HG03025 (cell line): ENCODE measurements at regions not wholly inside any gene's neighbourhood (a gene's known extent, or its start where the extent isn't known, plus 50 kb on each side); places are given as distances from the start of the nearest gene placed in this dataset.
"Not testable (repeated sequence)": the region's sequence is repeated elsewhere in the genome, so short reads cannot be mapped to it uniquely, and the experiment has no call there.

ENCODE experiments used
- ATAC-seq: cut with Tn5 transposase; IDR thresholded peaks from one replicate; pipeline ENCODE4 v1.9.1; 2021; ENCODE audit warnings: mild to moderate bottlenecking, moderate library complexity; ENCODE audit not compliant: unreplicated experiment, low FRiP score

DNA sequence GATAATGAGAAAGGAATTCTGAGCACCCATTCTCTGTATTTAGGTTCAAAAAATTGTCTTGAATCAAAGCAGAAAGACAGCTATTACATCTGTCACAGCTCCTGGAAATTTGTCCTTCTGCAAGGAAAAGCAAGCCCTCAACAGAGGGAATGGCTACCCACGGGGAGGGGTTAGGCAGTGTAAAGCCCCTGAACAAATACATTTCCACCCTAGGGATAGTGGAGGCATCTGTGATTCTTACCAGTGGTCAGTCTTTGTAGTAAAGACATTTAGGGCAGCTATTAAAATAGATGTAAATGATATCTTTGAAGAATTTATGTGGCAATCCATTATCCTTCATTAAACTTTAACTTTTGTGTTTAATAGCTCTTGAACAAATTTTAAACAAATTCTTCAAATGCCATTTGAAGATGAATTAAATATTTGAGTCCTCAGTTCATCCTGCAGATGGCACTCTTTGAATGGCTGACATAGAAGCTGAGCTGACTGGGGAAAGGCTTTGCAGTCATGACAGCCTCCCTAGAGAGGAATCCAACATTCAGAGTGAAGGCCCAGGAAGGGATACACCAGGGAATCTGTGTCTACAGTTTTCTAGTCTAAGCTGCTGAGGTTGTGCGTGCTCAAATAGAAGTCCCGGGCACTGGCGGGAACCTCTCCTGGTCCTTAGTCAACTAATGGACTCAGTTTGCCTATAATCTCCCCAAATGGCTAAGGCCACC lies 359.7 kb upstream of the ROPN1 start:
- no peak for ATAC-seq

DNA sequence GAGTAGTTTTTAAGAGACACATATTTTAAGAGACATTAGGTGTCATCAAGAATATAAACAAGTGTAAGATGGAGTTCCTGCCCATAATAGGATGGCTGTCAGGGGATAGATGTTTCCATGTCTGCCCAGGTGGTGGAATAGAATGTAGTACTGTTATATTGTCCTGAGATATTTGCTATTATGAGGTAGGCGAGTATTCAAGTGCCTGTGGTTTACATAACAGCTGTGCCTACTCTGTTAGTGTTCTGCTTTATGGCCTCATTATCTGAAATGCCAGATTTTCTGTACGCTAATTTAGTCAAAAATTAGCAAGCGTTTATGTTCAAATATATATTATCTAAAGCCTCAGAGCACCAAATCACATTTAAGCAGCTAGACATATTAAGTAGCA lies 360.2 kb upstream of the ROPN1 start:
- ATAC-seq, result no peak

DNA sequence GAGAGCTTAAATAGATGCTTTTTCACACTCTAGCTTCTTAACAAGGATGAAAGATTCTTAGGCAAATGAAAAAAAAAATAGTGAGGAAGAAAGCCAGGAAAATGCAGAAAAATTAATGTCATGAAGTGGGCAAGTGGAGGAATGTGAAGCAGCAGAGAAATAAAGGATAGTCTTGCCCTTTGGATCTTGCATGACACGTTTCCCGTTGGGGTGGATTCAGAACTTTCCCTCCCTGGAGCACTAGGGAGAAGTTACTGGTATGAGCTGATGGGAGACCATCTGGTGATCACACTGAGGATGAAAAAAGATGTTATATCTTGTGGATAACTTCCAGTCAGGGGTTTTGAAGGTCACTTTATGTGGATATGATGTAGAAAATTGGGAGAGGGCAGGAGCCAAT lies 361.8 kb upstream of the ROPN1 start:
- no peak for ATAC-seq

GRCh38 chr3:124354150-124354549 lies 362.2 kb upstream of the ROPN1 start:
- no peak for ATAC-seq

DNA sequence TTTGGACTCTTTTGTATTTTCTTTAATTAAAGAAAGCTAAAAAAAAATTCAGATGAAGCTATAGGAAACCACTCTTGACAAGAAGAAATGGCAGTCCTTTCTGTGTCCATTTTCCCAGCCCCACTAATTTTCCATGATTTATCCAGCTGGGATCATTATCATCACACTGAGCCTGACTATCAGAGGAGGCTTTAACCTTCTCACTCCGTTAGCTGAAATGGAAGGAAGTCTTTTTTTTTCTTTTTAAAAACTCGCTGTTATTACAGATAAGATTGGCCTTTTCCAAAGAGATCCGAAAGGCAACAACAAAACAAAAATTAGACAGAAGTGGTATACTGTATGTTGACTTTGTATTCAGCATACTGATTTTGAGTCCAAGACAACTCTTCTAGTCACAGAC lies 366.2 kb upstream of the ROPN1 start:
- ATAC-seq, result no peak

- no peak for ATAC-seq
Observed at GRCh38 chr3:124360155-124360554, 368.2 kb upstream of the ROPN1 start.

DNA sequence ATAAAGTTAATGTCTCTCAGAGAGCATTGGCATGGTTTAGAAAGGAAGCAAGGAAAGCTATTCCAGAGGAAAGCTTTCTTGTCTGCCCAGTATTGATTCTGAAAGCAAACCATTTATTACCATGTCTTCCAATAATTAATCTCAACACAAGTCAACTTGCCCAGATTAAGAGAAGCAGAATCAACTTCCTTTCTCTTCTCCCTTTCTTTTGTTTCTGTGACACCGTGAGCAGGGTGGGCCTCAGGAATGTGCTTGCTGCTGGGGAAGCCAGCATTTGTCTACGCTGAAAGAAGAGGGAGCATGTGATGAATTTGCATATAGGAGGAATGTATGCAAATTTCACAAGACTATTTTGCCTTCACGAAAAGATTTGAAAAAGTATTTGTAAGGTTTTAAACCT lies 368.6 kb upstream of the ROPN1 start:
- ATAC-seq, result no peak

DNA sequence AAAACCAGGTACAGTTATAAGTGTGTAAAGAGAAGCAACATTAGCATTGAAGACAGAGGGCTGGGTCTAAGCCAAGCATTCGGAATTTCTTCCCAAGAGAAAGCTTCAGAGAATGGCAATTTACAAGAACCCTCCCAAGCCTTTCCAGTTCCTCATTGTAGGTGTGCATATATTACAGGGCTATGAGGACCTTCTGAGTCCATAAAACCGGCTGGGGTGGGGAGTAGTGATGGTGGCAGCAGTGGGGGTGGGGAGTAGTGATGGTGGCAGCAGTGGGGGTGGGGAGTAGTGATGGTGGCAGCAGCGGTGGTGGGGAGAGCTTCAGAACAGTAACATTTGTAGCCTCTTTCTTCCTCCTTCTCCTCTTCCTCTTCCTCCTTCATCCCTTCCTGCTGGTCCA lies 368.7 kb upstream of the UMPS start:
- ATAC-seq, result no peak

DNA sequence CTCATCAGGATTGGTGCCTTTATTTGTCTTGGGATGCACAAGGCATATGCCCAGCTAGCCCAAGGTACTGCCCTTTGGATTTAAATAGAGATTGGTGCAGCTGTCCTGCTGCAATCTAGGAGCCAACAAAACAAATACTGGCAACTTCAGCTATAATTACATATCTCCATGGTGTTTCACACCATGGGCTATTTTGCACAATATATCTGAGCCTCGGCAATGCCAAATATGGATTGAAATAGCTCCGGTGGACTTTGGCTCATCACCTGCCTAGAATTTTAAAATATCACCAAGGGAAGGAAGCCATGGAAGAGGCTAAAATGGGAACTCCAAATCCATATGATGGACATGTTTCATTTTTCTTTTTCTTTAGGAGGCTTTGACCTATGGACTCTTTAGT lies 367.8 kb upstream of the UMPS start:
- no peak for ATAC-seq

DNA sequence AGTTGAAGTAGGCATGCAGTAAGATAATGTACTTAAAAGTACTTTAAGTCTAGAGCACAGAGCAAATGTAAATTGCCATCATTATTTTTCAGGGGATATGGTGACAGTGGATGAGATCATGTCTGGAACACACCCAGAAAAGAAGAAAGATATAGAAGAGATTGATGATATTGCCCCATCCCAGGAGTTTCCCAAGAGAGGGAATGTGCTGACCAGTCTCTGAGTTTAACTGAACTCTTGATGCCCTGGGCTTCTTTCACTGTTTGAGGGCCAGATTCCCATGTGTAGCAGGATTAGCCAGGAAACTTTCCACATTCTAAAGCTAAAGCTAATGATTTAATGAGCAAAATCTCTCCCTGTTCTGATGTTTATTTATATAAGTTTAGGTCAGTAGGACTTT lies 366.8 kb upstream of the UMPS start:
- no peak for ATAC-seq

GRCh38 chr3:124364317-124365020 lies 365.8 kb upstream of the UMPS start:
- ATAC-seq, result no peak

DNA sequence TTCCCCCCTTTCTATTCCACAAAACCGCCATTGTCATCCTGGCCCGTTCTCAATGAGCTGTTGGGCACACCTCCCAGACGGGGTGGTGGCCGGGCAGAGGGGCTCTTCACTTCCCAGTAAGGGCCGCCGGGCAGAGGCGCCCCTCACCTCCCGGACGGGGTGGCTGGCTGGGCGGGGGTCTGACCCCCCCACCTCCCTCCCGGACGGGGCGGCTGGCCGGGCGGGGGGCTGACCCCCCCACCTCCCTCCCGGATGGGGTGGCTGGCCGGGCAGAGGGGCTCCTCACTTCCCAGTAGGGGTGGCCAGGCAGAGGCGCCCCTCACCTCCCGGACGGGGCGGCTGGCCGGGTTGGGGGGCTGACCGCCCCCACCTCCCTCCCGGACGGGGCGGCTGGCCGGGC lies 363.6 kb upstream of the UMPS start:
- ATAC-seq, result not testable (repeated sequence)

GRCh38 chr3:124372775-124373174 lies 357.5 kb upstream of the UMPS start:
- ATAC-seq, result no peak

- no peak for ATAC-seq
Observed at GRCh38 chr3:124373524-124373923, 356.7 kb upstream of the UMPS start.

GRCh38 chr3:124374583-124374982 lies 355.7 kb upstream of the UMPS start:
- no peak for ATAC-seq

DNA sequence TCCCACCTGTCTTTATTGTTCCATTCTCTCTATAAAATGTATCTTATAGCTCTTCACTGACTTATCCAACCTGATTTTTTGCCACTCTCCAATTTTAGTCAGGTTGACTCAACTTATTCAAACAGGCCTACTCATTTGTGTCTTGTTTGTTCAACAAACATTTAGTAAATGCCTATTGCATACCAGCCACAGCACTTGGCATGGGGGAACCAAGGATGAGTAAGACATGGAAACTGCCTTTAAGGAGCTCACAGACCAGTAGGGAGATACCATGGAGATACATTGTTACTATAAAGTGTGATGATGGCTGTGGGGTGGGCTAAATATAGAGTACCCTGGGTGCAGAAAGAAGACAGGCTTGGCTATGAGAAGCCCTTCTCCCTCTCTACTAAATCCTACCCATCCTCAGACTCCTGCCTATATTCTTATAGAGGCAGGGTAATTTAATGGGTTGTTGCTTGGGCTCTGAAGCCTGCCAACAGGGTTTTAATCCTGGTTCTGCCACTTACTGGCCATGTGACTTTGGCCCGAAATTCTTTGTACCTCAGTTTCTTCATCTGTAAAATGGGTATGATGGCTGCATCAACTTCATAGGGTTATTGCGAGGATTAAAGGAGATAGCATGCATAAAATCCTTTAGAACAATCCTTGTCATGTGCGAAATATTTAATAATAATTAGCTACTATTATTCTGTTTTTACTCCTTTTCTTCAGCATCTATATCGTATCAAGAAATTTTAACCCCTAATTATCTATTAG lies 348.5 kb upstream of the UMPS start:
- no peak for ATAC-seq

DNA sequence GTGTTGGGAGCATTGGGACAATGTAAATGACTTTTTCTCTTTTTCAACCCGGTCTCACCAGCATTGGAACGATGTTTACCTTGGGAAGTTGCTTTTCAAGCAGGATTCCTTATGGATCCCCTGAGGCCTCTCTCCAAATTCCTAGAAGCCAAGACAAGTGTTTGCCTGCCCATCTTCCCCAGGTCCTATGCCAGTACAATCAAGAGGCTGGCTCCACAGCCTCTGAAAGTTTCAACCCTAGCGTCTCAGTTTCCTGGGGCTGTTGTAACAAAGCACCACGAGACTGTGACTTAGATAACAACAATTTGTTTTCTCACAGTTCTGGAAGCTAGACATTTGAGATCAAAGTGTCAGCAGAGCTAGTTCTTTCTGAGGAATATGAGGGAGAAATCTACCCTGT lies 347.2 kb upstream of the UMPS start:
- no peak for ATAC-seq

- ATAC-seq, result no peak
Observed at GRCh38 chr3:124383846-124384466, 346.3 kb upstream of the UMPS start.

DNA sequence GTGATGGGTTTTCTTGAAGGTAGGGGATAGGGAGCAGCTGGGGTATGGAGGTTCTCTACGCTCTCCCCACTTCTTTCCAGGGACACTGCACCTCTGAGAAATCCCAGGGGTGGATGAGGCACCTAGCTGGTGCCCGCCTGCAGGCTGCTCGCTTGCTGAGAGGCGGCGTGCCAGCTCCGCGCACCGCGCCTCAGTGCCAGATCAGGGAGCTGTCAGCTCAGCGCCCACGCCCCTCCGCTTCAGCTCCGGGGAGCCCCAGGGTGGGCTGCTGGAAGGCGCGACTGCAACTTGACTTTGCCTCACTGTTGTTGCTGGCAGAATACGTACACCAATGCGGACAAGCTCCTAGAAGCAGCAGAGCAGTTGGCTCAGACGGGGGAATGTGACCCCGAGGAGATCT lies 345.7 kb upstream of the UMPS start:
- ATAC-seq, result no peak

GRCh38 chr3:124385996-124386395 lies 344.3 kb upstream of the UMPS start:
- no peak for ATAC-seq

GRCh38 chr3:124386996-124387595 lies 343.2 kb upstream of the UMPS start:
- no peak for ATAC-seq
